ENCODE measurements at regions not wholly inside any gene's neighbourhood (a gene's known extent, or its start where the extent isn't known, plus 50 kb on each side); places are given as distances from the start of the nearest gene placed in this dataset.

DNA sequence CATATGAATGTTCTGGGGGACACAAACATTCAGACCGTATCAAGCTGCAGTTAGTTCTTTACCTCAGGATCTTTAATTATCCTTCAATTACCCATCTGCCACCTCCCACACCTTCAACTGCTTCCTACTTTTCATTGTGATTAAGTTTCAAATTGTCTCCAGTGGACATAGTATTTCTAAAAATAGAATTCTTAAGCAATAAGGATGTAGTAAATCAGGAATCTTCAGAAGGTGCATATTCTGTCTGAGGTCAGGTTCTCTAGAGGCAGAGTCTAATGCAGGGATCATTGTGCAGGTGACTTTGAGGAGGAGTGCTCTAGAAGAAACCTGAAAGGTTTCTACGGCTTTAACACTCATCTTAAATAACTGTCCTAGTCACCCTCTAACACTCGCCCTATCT, 102.6 kb upstream of the PPP2R5A start (continued):
- TF ChIP-seq, protein P1, sequence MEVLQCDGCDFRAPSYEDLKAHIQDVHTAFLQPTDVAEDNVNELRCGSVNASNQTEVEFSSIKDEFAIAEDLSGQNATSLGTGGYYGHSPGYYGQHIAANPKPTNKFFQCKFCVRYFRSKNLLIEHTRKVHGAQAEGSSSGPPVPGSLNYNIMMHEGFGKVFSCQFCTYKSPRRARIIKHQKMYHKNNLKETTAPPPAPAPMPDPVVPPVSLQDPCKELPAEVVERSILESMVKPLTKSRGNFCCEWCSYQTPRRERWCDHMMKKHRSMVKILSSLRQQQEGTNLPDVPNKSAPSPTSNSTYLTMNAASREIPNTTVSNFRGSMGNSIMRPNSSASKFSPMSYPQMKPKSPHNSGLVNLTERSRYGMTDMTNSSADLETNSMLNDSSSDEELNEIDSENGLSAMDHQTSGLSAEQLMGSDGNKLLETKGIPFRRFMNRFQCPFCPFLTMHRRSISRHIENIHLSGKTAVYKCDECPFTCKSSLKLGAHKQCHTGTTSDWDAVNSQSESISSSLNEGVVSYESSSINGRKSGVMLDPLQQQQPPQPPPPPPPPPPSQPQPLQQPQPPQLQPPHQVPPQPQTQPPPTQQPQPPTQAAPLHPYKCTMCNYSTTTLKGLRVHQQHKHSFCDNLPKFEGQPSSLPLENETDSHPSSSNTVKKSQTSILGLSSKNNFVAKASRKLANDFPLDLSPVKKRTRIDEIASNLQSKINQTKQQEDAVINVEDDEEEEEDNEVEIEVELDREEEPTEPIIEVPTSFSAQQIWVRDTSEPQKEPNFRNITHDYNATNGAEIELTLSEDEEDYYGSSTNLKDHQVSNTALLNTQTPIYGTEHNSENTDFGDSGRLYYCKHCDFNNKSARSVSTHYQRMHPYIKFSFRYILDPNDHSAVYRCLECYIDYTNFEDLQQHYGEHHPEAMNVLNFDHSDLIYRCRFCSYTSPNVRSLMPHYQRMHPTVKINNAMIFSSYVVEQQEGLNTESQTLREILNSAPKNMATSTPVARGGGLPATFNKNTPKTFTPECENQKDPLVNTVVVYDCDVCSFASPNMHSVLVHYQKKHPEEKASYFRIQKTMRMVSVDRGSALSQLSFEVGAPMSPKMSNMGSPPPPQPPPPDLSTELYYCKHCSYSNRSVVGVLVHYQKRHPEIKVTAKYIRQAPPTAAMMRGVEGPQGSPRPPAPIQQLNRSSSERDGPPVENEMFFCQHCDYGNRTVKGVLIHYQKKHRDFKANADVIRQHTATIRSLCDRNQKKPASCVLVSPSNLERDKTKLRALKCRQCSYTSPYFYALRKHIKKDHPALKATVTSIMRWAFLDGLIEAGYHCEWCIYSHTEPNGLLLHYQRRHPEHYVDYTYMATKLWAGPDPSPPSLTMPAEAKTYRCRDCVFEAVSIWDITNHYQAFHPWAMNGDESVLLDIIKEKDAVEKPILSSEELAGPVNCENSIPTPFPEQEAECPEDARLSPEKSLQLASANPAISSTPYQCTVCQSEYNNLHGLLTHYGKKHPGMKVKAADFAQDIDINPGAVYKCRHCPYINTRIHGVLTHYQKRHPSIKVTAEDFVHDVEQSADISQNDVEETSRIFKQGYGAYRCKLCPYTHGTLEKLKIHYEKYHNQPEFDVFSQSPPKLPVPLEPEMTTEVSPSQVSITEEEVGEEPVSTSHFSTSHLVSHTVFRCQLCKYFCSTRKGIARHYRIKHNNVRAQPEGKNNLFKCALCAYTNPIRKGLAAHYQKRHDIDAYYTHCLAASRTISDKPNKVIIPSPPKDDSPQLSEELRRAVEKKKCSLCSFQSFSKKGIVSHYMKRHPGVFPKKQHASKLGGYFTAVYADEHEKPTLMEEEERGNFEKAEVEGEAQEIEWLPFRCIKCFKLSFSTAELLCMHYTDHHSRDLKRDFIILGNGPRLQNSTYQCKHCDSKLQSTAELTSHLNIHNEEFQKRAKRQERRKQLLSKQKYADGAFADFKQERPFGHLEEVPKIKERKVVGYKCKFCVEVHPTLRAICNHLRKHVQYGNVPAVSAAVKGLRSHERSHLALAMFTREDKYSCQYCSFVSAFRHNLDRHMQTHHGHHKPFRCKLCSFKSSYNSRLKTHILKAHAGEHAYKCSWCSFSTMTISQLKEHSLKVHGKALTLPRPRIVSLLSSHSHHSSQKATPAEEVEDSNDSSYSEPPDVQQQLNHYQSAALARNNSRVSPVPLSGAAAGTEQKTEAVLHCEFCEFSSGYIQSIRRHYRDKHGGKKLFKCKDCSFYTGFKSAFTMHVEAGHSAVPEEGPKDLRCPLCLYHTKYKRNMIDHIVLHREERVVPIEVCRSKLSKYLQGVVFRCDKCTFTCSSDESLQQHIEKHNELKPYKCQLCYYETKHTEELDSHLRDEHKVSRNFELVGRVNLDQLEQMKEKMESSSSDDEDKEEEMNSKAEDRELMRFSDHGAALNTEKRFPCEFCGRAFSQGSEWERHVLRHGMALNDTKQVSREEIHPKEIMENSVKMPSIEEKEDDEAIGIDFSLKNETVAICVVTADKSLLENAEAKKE (CRISPR knock-in tag; IDR thresholded peaks at IDR 0.05) = no peak
- TF ChIP-seq, protein P2, sequence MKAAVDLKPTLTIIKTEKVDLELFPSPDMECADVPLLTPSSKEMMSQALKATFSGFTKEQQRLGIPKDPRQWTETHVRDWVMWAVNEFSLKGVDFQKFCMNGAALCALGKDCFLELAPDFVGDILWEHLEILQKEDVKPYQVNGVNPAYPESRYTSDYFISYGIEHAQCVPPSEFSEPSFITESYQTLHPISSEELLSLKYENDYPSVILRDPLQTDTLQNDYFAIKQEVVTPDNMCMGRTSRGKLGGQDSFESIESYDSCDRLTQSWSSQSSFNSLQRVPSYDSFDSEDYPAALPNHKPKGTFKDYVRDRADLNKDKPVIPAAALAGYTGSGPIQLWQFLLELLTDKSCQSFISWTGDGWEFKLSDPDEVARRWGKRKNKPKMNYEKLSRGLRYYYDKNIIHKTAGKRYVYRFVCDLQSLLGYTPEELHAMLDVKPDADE (IDR thresholded peaks at IDR 0.05) = no peak
- no peak for TF ChIP-seq NANOG (IDR thresholded peaks at IDR 0.05; ENCODE audit: borderline replicate concordance)
- TF ChIP-seq ZNF331 (CRISPR knock-in tag; IDR thresholded peaks at IDR 0.05; ENCODE audit: low read depth) = no peak
- no peak for TF ChIP-seq EZH2phosphoT487 (IDR thresholded peaks at IDR 0.05; ENCODE audit: unreplicated experiment)
- TF ChIP-seq ZNF114 (CRISPR knock-in tag; IDR thresholded peaks at IDR 0.05) = no peak
- no peak for TF ChIP-seq EZH2 (IDR thresholded peaks at IDR 0.05; ENCODE audit: low read depth, unreplicated experiment)
- no peak for TF ChIP-seq POLR2AphosphoS5 (IDR thresholded peaks at IDR 0.05; ENCODE audit: low read depth)
- no peak for TF ChIP-seq CREB1 (CRISPR knock-in tag; IDR thresholded peaks at IDR 0.05; ENCODE audit: low read depth)
